PC-9 (cell line): ENCODE measurements at regions not wholly inside any gene's neighbourhood (a gene's known extent, or its start where the extent isn't known, plus 50 kb on each side); places are given as distances from the start of the nearest gene placed in this dataset.

Experiments
- BruUV-seq: library from RNA; stranded (reverse); fragments of 400-500 nt; replicated peaks from 2 replicates; lab custom pipeline; 2021; lab: Mats Ljungman, UMichigan
- CTCF ChIA-PET: fragments of 300-600 bp; sonication (Branson Sonifier 250); formaldehyde crosslinking; loops from one replicate; lab custom pipeline; 2022; ENCODE audit warnings: antibody characterized with exemption; lab: Charles Lee
- POLR2A ChIA-PET: fragments of 300-600 bp; sonication (Branson Sonifier 250); formaldehyde crosslinking; loops from one replicate; lab custom pipeline; 2022; ENCODE audit warnings: antibody characterized with exemption; ENCODE audit not compliant: unreplicated experiment; lab: Charles Lee
- DNase-seq, 2 experiments: peaks; one replicate each; pipeline versions ENCODE4 v3.0.0 to v3.0.0-alpha.2; 2015 to 2022; ENCODE audit warnings: mixed read lengths in 1 of 2
- H2AFZ ChIP-seq: fragments of 200-600 bp; sonication (generic); 2 replicates; pipeline ENCODE4 v1.8.1; 2017; ENCODE audit warnings: antibody characterized with exemption
- H3F3A ChIP-seq: fragments of 200-600 bp; sonication (generic); 2 replicates; pipeline ENCODE4 v1.8.1; 2017; ENCODE audit warnings: antibody characterized with exemption, mild to moderate bottlenecking, low read depth; ENCODE audit not compliant: insufficient read depth
- H3K27ac ChIP-seq: fragments of 200-600 bp; sonication (generic); 2 replicates; pipeline ENCODE4 v1.6.1; 2016; ENCODE audit warnings: mixed run types
- H3K27me3 ChIP-seq: fragments of 200-600 bp; sonication (generic); 2 replicates; pipeline ENCODE4 v1.6.1; 2016; ENCODE audit warnings: low read depth, mixed run types; ENCODE audit not compliant: insufficient read depth
- H3K36me3 ChIP-seq: fragments of 200-600 bp; sonication (generic); 2 replicates; pipeline ENCODE4 v1.6.1; 2016; ENCODE audit warnings: low read depth, mixed run types
- H3K4me1 ChIP-seq: fragments of 200-600 bp; sonication (generic); replicated peaks from 2 replicates; pipeline ENCODE4 v1.6.1; 2016; ENCODE audit warnings: mixed run types; ENCODE audit not compliant: insufficient read depth
- H3K4me2 ChIP-seq: fragments of 200-600 bp; sonication (generic); 2 replicates; pipeline ENCODE4 v1.6.1; 2017; ENCODE audit warnings: mixed run types
- H3K4me3 ChIP-seq: fragments of 200-600 bp; sonication (generic); 2 replicates; pipeline ENCODE4 v1.6.1; 2016; ENCODE audit warnings: mixed run types
- H3K79me2 ChIP-seq: fragments of 200-600 bp; sonication (generic); 2 replicates; pipeline ENCODE4 v1.6.1; 2017; ENCODE audit warnings: low read depth, mixed run types
- H3K9me2 ChIP-seq: fragments of 200-600 bp; sonication (generic); 2 replicates; pipeline ENCODE4 v1.8.1; 2017; ENCODE audit warnings: mild to moderate bottlenecking; ENCODE audit not compliant: insufficient read depth
- H3K9me3 ChIP-seq: fragments of 200-600 bp; sonication (generic); 2 replicates; pipeline ENCODE4 v1.8.1; 2016; ENCODE audit warnings: low read depth; ENCODE audit not compliant: insufficient read depth
- H4K20me1 ChIP-seq: fragments of 200-600 bp; sonication (generic); 2 replicates; pipeline ENCODE4 v1.8.1; 2017; ENCODE audit not compliant: insufficient read depth
- CTCF ChIP-seq: fragments of 200-600 bp; sonication (generic); conservative IDR thresholded peaks from 2 replicates; pipeline ENCODE4 v1.6.1; 2017; ENCODE audit warnings: mixed run types, antibody characterized with exemption, mild to moderate bottlenecking, moderate library complexity
- EZH2 ChIP-seq: fragments of 200-600 bp; sonication (generic); IDR thresholded peaks from 2 replicates; pipeline ENCODE4 v1.8.0; 2017; ENCODE audit warnings: antibody characterized with exemption, low read depth
- intact Hi-C: fragments of 100-400 bp; cut with micrococcal nuclease; formaldehyde crosslinking; loops from one replicate; pipeline ENCODE4 v1.10.0; 2022; ENCODE audit not compliant: unreplicated experiment

GRCh38 chr7:48703466-48703865 is 220.9 kb upstream of the CDC14C start:
- H3F3A ChIP-seq, result no peaks in the 10 kb centered on the region
- TF ChIP-seq EZH2, result no peak
- no peak for TF ChIP-seq CTCF
- no TSS peak for BruUV-seq
- H3K27me3 ChIP-seq, result no peaks in the 10 kb centered on the region
- no peak for DNase-seq
- POLR2A ChIA-PET, result no interaction called here
- no peaks in the 10 kb centered on the region for H3K36me3 ChIP-seq
- CTCF ChIA-PET, result no interaction called here
- H4K20me1 ChIP-seq, result no peaks in the 10 kb centered on the region
- H3K4me1 ChIP-seq, result no peaks in the 10 kb centered on the region
- no peaks in the 10 kb centered on the region for H3K79me2 ChIP-seq
- H3K9me2 ChIP-seq, result no peaks in the 10 kb centered on the region
- H3K9me3 ChIP-seq, result no peaks in the 10 kb centered on the region
- intact Hi-C loops, result no loop called here
- H3K4me2 ChIP-seq, result no peak overlapping the region
- no peak overlapping the region for H3K27ac ChIP-seq
- no peak overlapping the region for H3K4me3 ChIP-seq
- H2AFZ ChIP-seq, result no peak overlapping the region

- TF ChIP-seq CTCF (no peak), EZH2 (no peak)
- Histone ChIP-seq H3K9me3 (no peaks in the 10 kb centered on the region), H3K27me3 (no peaks in the 10 kb centered on the region), H3K4me1 (no peaks in the 10 kb centered on the region), H3K4me2 (no peak overlapping the region), H2AFZ (no peak overlapping the region), H4K20me1 (no peaks in the 10 kb centered on the region), H3K27ac (no peak overlapping the region), H3K36me3 (no peaks in the 10 kb centered on the region), H3K4me3 (no peak overlapping the region), H3F3A (no peaks in the 10 kb centered on the region), H3K79me2 (no peaks in the 10 kb centered on the region), H3K9me2 (no peaks in the 10 kb centered on the region)
- no TSS peak for BruUV-seq
- DNase-seq, result no peak
- ChIA-PET POLR2A (no interaction called here), CTCF (no interaction called here)
- intact Hi-C loops, result no loop called here
Measured at GRCh38 chr7:48708122-48708521, 216.2 kb upstream of the CDC14C start.

- no peak overlapping the region for H3K4me2 ChIP-seq
- H2AFZ ChIP-seq, result no peak overlapping the region
- DNase-seq, result no peak
- H3K9me2 ChIP-seq, result no peaks in the 10 kb centered on the region
- no peaks in the 10 kb centered on the region for H3K9me3 ChIP-seq
- no TSS peak for BruUV-seq
- no peaks in the 10 kb centered on the region for H3K4me1 ChIP-seq
- H3K27me3 ChIP-seq, result no peaks in the 10 kb centered on the region
- no peak overlapping the region for H3K27ac ChIP-seq
- ChIA-PET CTCF (no interaction called here), POLR2A (no interaction called here)
- H3F3A ChIP-seq, result no peaks in the 10 kb centered on the region
- H3K4me3 ChIP-seq, result no peak overlapping the region
- TF ChIP-seq CTCF, result no peak
- no peak for TF ChIP-seq EZH2
- H3K36me3 ChIP-seq, result no peaks in the 10 kb centered on the region
- intact Hi-C loops, result no loop called here
- no peaks in the 10 kb centered on the region for H3K79me2 ChIP-seq
- no peaks in the 10 kb centered on the region for H4K20me1 ChIP-seq
Measured at GRCh38 chr7:48708635-48709034, 215.7 kb upstream of the CDC14C start.
